Astrocyte of the spinal cord (primary cell): ENCODE measurements at regions not wholly inside any gene's neighbourhood (a gene's known extent, or its start where the extent isn't known, plus 50 kb on each side); places are given as distances from the start of the nearest gene placed in this dataset.

Source experiments
- DNase-seq: peaks from one replicate; pipeline ENCODE4 v3.0.0; 2011; ENCODE audit warnings: low read depth, low spot score
- H3K4me3 ChIP-seq: 2 replicates; pipeline ENCODE4 v1.5.1; 2011; ENCODE audit warnings: low read depth, mild to moderate bottlenecking, low read length, moderate library complexity
- CTCF ChIP-seq: IDR thresholded peaks from 2 replicates; pipeline ENCODE4 v1.5.1; 2012; ENCODE audit warnings: low read depth, mild to moderate bottlenecking, low read length, inconsistent platforms
- in situ Hi-C: cut with HindIII; loops from 2 replicates; pipeline ENCODE4 v1.10.0; 2017; ENCODE audit warnings: low sequenced_read_pairs

DNA sequence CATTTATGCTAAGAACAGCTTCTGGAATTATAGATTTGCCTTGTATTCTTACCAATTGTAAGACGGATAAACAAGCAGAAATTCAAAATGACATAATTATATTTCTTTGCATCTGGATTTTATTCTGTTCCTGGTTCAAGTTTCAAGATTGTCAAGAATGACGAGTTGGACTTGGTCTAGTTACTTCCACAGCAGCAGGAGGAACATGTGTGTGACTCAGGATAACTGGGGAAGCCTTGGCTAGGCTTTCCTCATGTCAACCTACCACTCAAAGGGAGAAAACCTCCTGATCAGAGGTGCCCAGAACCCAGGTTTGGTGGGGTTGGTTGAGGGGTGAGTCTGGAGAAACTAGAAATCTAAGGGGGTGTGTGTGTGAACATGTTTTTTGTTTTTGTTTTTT, 259.7 kb downstream of the SOX2 start:
- in situ Hi-C loops = no loop called here
- no peak for DNase-seq
- no peak overlapping the region for H3K4me3 ChIP-seq
- TF ChIP-seq CTCF = no peak

DNA sequence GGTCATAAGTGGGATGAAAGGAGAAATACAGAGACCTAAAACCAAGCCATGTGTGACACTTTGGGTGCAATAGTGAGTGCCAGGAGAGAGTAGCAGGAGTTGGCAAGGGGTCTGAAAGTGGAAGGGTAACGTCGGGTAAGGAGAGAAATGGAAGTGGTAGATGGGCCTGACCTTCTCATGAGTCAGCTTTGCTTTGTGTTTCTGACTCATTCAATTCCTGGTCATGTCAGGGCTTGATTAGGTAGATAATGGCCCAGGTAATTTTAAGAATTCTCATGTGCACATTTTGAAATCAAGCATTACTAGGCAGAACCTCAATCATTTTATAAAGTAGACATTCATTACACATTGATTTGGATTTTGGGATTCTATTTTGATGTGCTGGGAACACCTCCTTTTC, 262.5 kb downstream of the SOX2 start:
- in situ Hi-C loops = no loop called here
- no peak overlapping the region for H3K4me3 ChIP-seq
- TF ChIP-seq CTCF = no peak
- DNase-seq = no peak

DNA sequence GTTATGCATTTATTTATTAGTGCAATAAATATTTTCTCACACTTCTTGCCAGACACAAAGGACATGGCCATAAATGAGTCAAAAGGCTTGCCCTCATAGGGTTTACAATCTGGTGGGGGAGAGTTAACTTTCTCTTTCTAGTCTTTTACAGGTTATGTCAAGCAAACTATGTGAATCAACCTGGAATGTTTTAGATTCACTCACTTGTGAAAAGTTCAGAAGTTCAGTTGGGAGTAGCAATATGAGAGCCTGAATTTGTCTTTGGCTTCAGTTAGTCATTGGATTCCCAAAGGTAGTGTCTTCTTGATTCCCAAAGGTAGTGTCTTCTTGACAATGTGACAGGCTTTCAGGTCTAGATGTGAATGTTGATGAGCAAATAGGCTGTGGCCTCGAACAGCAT, 264.8 kb downstream of the SOX2 start:
- in situ Hi-C loops = no loop called here
- no peak for TF ChIP-seq CTCF
- DNase-seq = no peak
- no peak overlapping the region for H3K4me3 ChIP-seq

DNA sequence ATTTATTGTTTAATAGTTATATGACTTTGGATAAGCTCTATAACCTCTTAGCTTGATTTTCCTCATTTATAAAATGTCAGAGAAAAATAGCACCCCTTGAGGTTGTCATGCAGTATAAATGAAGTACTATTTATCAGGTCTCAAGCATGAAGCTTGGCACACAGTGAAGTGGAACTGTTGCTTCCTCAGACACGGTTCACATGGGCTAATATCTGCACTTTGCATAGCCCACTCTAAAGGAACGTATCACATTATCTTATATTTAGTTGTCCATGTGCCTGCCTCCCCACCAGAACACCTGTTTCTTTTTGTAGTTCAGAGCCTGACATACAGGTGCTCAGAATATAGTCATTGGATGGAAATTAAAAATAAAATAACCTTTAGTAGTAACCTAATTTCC, 273.7 kb downstream of the SOX2 start:
- in situ Hi-C loops = no loop called here
- H3K4me3 ChIP-seq = no peak overlapping the region
- TF ChIP-seq CTCF = no peak
- no peak for DNase-seq

- no peak overlapping the region for H3K4me3 ChIP-seq
- no peak for DNase-seq
- in situ Hi-C loops = no loop called here
- TF ChIP-seq CTCF = no peak
Measured at GRCh38 chr3:181987736-181988135, 276.0 kb downstream of the SOX2 start.

- no peak overlapping the region for H3K4me3 ChIP-seq
- no peak for DNase-seq
- in situ Hi-C loops = no loop called here
- no peak for TF ChIP-seq CTCF
Measured at GRCh38 chr3:181998828-181999227, 287.1 kb downstream of the SOX2 start.

DNA sequence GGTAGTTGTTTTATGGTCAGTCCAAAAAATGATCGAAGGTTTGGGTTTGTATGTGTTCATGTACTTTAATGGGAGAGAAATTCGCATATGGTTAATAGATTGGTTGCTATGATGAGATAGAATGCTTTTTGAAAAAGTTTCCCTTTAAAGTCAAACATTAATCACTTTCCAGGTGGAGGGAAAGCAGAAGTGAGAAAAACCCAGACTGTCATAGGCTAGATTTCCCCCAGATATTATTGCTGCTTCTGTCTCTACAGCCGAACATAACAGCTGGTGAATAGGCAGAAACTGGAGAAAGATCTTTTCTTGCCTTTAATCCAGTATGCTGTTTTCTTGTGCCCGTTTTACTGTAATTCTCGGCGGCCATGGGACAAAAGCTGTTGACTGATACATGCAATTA, 287.6 kb downstream of the SOX2 start:
- no peak for TF ChIP-seq CTCF
- in situ Hi-C loops = no loop called here
- DNase-seq = no peak
- no peak overlapping the region for H3K4me3 ChIP-seq
